ENCODE measurements at regions not wholly inside any gene's neighbourhood (a gene's known extent, or its start where the extent isn't known, plus 50 kb on each side); places are given as distances from the start of the nearest gene placed in this dataset.

- no peak overlapping the region for H3K4me3 ChIP-seq (ENCODE audit: low read depth, low read length)
- ChIA-PET POLR2A (no interaction called here), CTCF (no interaction called here)
- peaks cover 64% of the 10 kb centered on the region for H3K9me3 ChIP-seq (ENCODE audit: control insufficient read depth, insufficient read depth, low read length)
- no peaks in the 10 kb centered on the region for H3K27me3 ChIP-seq (ENCODE audit: control insufficient read depth, insufficient read depth, low read length)
- no peak for DNase-seq (ENCODE audit: low read depth, low spot score)
- no peak overlapping the region for H3K27ac ChIP-seq (ENCODE audit: low read depth, low read length)
- TF ChIP-seq CTCF (IDR thresholded peaks at IDR 0.05; ENCODE audit: low read depth, low read length), result no peak
Observed at GRCh38 chr13:111961236-111961635, 105.7 kb upstream of the SOX1 start.

GRCh38 chr13:111961651-111962192 lies 105.2 kb upstream of the SOX1 start:
- ChIA-PET CTCF (no interaction called here), POLR2A (no interaction called here)
- no peak for TF ChIP-seq CTCF (IDR thresholded peaks at IDR 0.05; ENCODE audit: low read depth, low read length)
- DNase-seq (ENCODE audit: low read depth, low spot score), result no peak
- Histone ChIP-seq H3K27ac (ENCODE audit: low read depth, low read length) (no peak overlapping the region), H3K9me3 (ENCODE audit: control insufficient read depth, insufficient read depth, low read length) (peaks cover 60% of the 10 kb centered on the region), H3K27me3 (ENCODE audit: control insufficient read depth, insufficient read depth, low read length) (no peaks in the 10 kb centered on the region), H3K4me3 (ENCODE audit: low read depth, low read length) (no peak overlapping the region)

GRCh38 chr13:111962431-111962891 lies 104.5 kb upstream of the SOX1 start:
- no peaks in the 10 kb centered on the region for H3K27me3 ChIP-seq (ENCODE audit: control insufficient read depth, insufficient read depth, low read length)
- CTCF ChIA-PET, result no interaction called here
- peaks cover 62% of the 10 kb centered on the region for H3K9me3 ChIP-seq (ENCODE audit: control insufficient read depth, insufficient read depth, low read length)
- DNase-seq (ENCODE audit: low read depth, low spot score), result no peak
- TF ChIP-seq CTCF (IDR thresholded peaks at IDR 0.05; ENCODE audit: low read depth, low read length), result no peak
- no peak overlapping the region for H3K27ac ChIP-seq (ENCODE audit: low read depth, low read length)
- POLR2A ChIA-PET, result no interaction called here
- no peak overlapping the region for H3K4me3 ChIP-seq (ENCODE audit: low read depth, low read length)

- ChIA-PET POLR2A (no interaction called here), CTCF (interaction anchor here (0.7 kb wide), 1 partner anchor 20 kb away, joined by 5 read pairs; no protein-coding TSS in a partner anchor)
- TF ChIP-seq CTCF (IDR thresholded peaks at IDR 0.05; ENCODE audit: low read depth, low read length), result no peak
- H3K27me3 ChIP-seq (ENCODE audit: control insufficient read depth, insufficient read depth, low read length), result no peaks in the 10 kb centered on the region
- H3K9me3 ChIP-seq (ENCODE audit: control insufficient read depth, insufficient read depth, low read length), result peaks cover 60% of the 10 kb centered on the region
- no peak overlapping the region for H3K4me3 ChIP-seq (ENCODE audit: low read depth, low read length)
- no peak for DNase-seq (ENCODE audit: low read depth, low spot score)
- H3K27ac ChIP-seq (ENCODE audit: low read depth, low read length), result no peak overlapping the region
Observed at GRCh38 chr13:111963031-111963430, 103.9 kb upstream of the SOX1 start.

- H3K27ac ChIP-seq (ENCODE audit: low read depth, low read length), result no peak overlapping the region
- ChIA-PET POLR2A (no interaction called here), CTCF (no interaction called here)
- no peak for TF ChIP-seq CTCF (IDR thresholded peaks at IDR 0.05; ENCODE audit: low read depth, low read length)
- H3K27me3 ChIP-seq (ENCODE audit: control insufficient read depth, insufficient read depth, low read length), result no peaks in the 10 kb centered on the region
- peaks cover 59% of the 10 kb centered on the region for H3K9me3 ChIP-seq (ENCODE audit: control insufficient read depth, insufficient read depth, low read length)
- H3K4me3 ChIP-seq (ENCODE audit: low read depth, low read length), result no peak overlapping the region
- DNase-seq (ENCODE audit: low read depth, low spot score), result no peak
Observed at GRCh38 chr13:111964411-111965035, 102.4 kb upstream of the SOX1 start.
